HG03097 (cell line): ENCODE measurements at regions not wholly inside any gene's neighbourhood (a gene's known extent, or its start where the extent isn't known, plus 50 kb on each side); places are given as distances from the start of the nearest gene placed in this dataset.
"Not testable (repeated sequence)": the region's sequence is repeated elsewhere in the genome, so short reads cannot be mapped to it uniquely, and the experiment has no call there.

Source experiments
- ATAC-seq: cut with Tn5 transposase; IDR thresholded peaks from one replicate; pipeline ENCODE4 v1.9.1; 2021; ENCODE audit not compliant: unreplicated experiment, low FRiP score

- ATAC-seq, result no peak
These were observed 214.4 kb downstream of the PCSK1 start for GRCh38 chr5:96218653-96219052.

GRCh38 chr5:96214442-96215197 is 218.4 kb downstream of the PCSK1 start:
- no peak for ATAC-seq

- ATAC-seq, result no peak
These were observed 223.2 kb downstream of the PCSK1 start for GRCh38 chr5:96209829-96210228.

- no peak for ATAC-seq
These were observed 225.6 kb downstream of the PCSK1 start for GRCh38 chr5:96207420-96207819.

GRCh38 chr5:96203761-96204160 is 229.3 kb downstream of the PCSK1 start:
- no peak for ATAC-seq

- no peak for ATAC-seq
These were observed 231.5 kb downstream of the PCSK1 start for GRCh38 chr5:96201503-96201902.

GRCh38 chr5:96200641-96201040 is 232.4 kb downstream of the PCSK1 start:
- ATAC-seq, result no peak

- no peak for ATAC-seq
These were observed 233.3 kb downstream of the PCSK1 start for GRCh38 chr5:96199713-96200183.

- ATAC-seq, result no peak
These were observed 234.5 kb downstream of the PCSK1 start for GRCh38 chr5:96198356-96199058.

GRCh38 chr5:96197767-96198166 is 235.3 kb downstream of the PCSK1 start:
- ATAC-seq, result not testable (repeated sequence)

GRCh38 chr5:96197347-96197746 is 235.7 kb upstream of the ELL2 start:
- no peak for ATAC-seq

GRCh38 chr5:96196890-96197289 is 235.2 kb upstream of the ELL2 start:
- ATAC-seq, result no peak

- no peak for ATAC-seq
These were observed 234.8 kb upstream of the ELL2 start for GRCh38 chr5:96196407-96196806.

- no peak for ATAC-seq
These were observed 233.5 kb upstream of the ELL2 start for GRCh38 chr5:96195123-96195522.

- no peak for ATAC-seq
These were observed 232.9 kb upstream of the ELL2 start for GRCh38 chr5:96194593-96194992.

GRCh38 chr5:96193946-96194345 is 232.3 kb upstream of the ELL2 start:
- ATAC-seq, result no peak

GRCh38 chr5:96189987-96190386 is 228.3 kb upstream of the ELL2 start:
- ATAC-seq, result no peak

GRCh38 chr5:96189028-96189826 is 227.6 kb upstream of the ELL2 start:
- ATAC-seq, result no peak

- ATAC-seq, result no peak
These were observed 225.8 kb upstream of the ELL2 start for GRCh38 chr5:96187309-96188027.

- not testable (repeated sequence) for ATAC-seq
These were observed 222.9 kb upstream of the ELL2 start for GRCh38 chr5:96184510-96184909.
